IMR-90 (cell line): ENCODE measurements at regions not wholly inside any gene's neighbourhood (a gene's known extent, or its start where the extent isn't known, plus 50 kb on each side); places are given as distances from the start of the nearest gene placed in this dataset.

Experiments
- ATAC-seq: fragments of 200-7000 bp; cut with Tn5 transposase; 2 replicates; pipeline ENCODE4 v1.9.1; 2020; ENCODE audit warnings: low read depth, mild to moderate bottlenecking, moderate library complexity
- BruUV-seq: library from RNA; stranded (reverse); fragments of 400-500 nt; replicated peaks from 2 replicates; lab custom pipeline; 2021; lab: Mats Ljungman, UMichigan
- CTCF ChIA-PET: fragments of 300-600 bp; formaldehyde crosslinking; extraction: SDS; loops from one replicate; lab custom pipeline; 2021; ENCODE audit warnings: antibody characterized with exemption; lab: Yijun Ruan, JAX
- POLR2A ChIA-PET: fragments of 300-600 bp; sonication (Branson Sonifier 250); formaldehyde crosslinking; loops from one replicate; lab custom pipeline; 2022; ENCODE audit warnings: antibody characterized with exemption; ENCODE audit not compliant: unreplicated experiment; lab: Charles Lee
- DNase-seq: peaks from one replicate; pipeline ENCODE4 v3.0.0; 2013
- H2AFZ ChIP-seq: replicated peaks from 2 replicates; pipeline ENCODE3; 2013; ENCODE audit warnings: low read length, mild to moderate bottlenecking; ENCODE audit not compliant: poor library complexity
- H2AK5ac ChIP-seq: 2 replicates; pipeline ENCODE4 v1.6.1; 2013; ENCODE audit warnings: low read depth, low read length, inconsistent platforms
- H2AK9ac ChIP-seq: replicated peaks from 2 replicates; pipeline ENCODE3; 2013; ENCODE audit warnings: mild to moderate bottlenecking, low read depth, low read length, moderate library complexity; ENCODE audit not compliant: poor library complexity
- H2BK120ac ChIP-seq: 2 replicates; pipeline ENCODE4 v1.6.1; 2013; ENCODE audit warnings: low read depth, low read length, inconsistent platforms
- H2BK15ac ChIP-seq: 3 replicates; pipeline ENCODE4 v1.6.1; 2013; ENCODE audit warnings: low read depth, low read length, inconsistent platforms
- H2BK20ac ChIP-seq: 2 replicates; pipeline ENCODE4 v1.6.1; 2013; ENCODE audit warnings: low read depth, mild to moderate bottlenecking, inconsistent platforms, low read length, moderate library complexity
- H2BK5ac ChIP-seq: 2 replicates; pipeline ENCODE4 v1.6.1; 2013; ENCODE audit warnings: mild to moderate bottlenecking, low read depth, low read length, inconsistent platforms; ENCODE audit not compliant: poor library complexity, severe bottlenecking
- H3K14ac ChIP-seq: replicated peaks from 2 replicates; pipeline ENCODE4 v1.6.1; 2013; ENCODE audit warnings: low read depth, low read length, inconsistent platforms
- H3K18ac ChIP-seq: 2 replicates; pipeline ENCODE4 v1.6.1; 2013; ENCODE audit warnings: low read depth, low read length, control low read depth
- H3K23ac ChIP-seq: 2 replicates; pipeline ENCODE4 v1.6.1; 2013; ENCODE audit warnings: low read depth, low read length, inconsistent platforms
- H3K27ac ChIP-seq: 2 replicates; pipeline ENCODE4 v1.5.1; 2013; ENCODE audit warnings: mild to moderate bottlenecking, control low read depth, low read length; ENCODE audit not compliant: insufficient read depth
- H3K27me3 ChIP-seq: 2 replicates; pipeline ENCODE4 v1.6.1; 2013; ENCODE audit warnings: low read length; ENCODE audit not compliant: control insufficient read depth, insufficient read depth
- H3K36me3 ChIP-seq: 2 replicates; pipeline ENCODE4 v1.6.1; 2013; ENCODE audit warnings: low read length, mixed read lengths; ENCODE audit not compliant: control insufficient read depth, insufficient read depth
- H3K4ac ChIP-seq: 2 replicates; pipeline ENCODE4 v1.6.1; 2013; ENCODE audit warnings: low read depth, low read length, inconsistent platforms
- H3K4me1 ChIP-seq: 2 replicates; pipeline ENCODE4 v1.6.1; 2013; ENCODE audit warnings: low read length, mixed read lengths; ENCODE audit not compliant: control insufficient read depth, insufficient read depth
- H3K4me2 ChIP-seq: 2 replicates; pipeline ENCODE4 v1.6.1; 2013; ENCODE audit warnings: low read depth, mild to moderate bottlenecking, control low read depth, low read length, moderate library complexity
- H3K4me3 ChIP-seq: 2 replicates; pipeline ENCODE4 v1.5.1; 2013; ENCODE audit warnings: low read depth, mild to moderate bottlenecking, control low read depth, low read length, moderate library complexity; ENCODE audit not compliant: insufficient read depth
- H3K56ac ChIP-seq: 2 replicates; pipeline ENCODE4 v1.6.1; 2013; ENCODE audit warnings: low read length, inconsistent platforms; ENCODE audit not compliant: insufficient read depth; ENCODE audit errors: extremely low read depth
- H3K79me1 ChIP-seq, 2 experiments: 2 replicates each; pipeline ENCODE4 v1.6.1; 2013; ENCODE audit warnings: low read length in 2 of 2, inconsistent platforms in 1 of 2, low read depth in 1 of 2
- H3K9ac ChIP-seq: 2 replicates; pipeline ENCODE4 v1.6.1; 2013; ENCODE audit warnings: low read depth, low read length, control low read depth
- H3K9me1 ChIP-seq: 2 replicates; pipeline ENCODE4 v1.6.1; 2013; ENCODE audit warnings: low read length, inconsistent platforms; ENCODE audit not compliant: insufficient read depth
- H3K9me3 ChIP-seq: 2 replicates; pipeline ENCODE4 v1.6.1; 2013; ENCODE audit warnings: low read length; ENCODE audit not compliant: control insufficient read depth, insufficient read depth
- H4K20me1 ChIP-seq: 2 replicates; pipeline ENCODE4 v1.6.1; 2013; ENCODE audit warnings: low read length, inconsistent platforms; ENCODE audit not compliant: insufficient read depth
- H4K5ac ChIP-seq: 2 replicates; pipeline ENCODE4 v1.6.1; 2013; ENCODE audit warnings: mild to moderate bottlenecking, low read depth, low read length, control low read depth
- H4K8ac ChIP-seq, 2 experiments: 2 replicates each; pipeline ENCODE4 v1.6.1; 2013; ENCODE audit warnings: low read depth in 2 of 2, low read length in 2 of 2, control low read depth in 1 of 2, inconsistent platforms in 1 of 2
- H4K91ac ChIP-seq: 2 replicates; pipeline ENCODE4 v1.6.1; 2013; ENCODE audit warnings: low read depth, low read length, inconsistent platforms; ENCODE audit not compliant: insufficient read depth
- BHLHE40 ChIP-seq: fragments of 150-350 bp; IDR thresholded peaks from 2 replicates; pipeline ENCODE4 v1.6.1; 2016; ENCODE audit warnings: mild to moderate bottlenecking, low read depth, low read length
- CEBPB ChIP-seq: IDR thresholded peaks from 2 replicates; pipeline ENCODE4 v1.6.1; 2012; ENCODE audit warnings: low read depth, low read length, improper control_type of control experiment
- CHD1 ChIP-seq: IDR thresholded peaks from 2 replicates; pipeline ENCODE4 v1.6.1; 2012; ENCODE audit warnings: low read depth, low read length, improper control_type of control experiment
- CTCF ChIP-seq: conservative IDR thresholded peaks from 2 replicates; pipeline ENCODE4 v1.5.1; 2012; ENCODE audit warnings: mild to moderate bottlenecking, low read depth, low read length, improper control_type of control experiment
- FOS ChIP-seq: fragments of 150-350 bp; IDR thresholded peaks from 2 replicates; pipeline ENCODE4 v1.6.1; 2016; ENCODE audit warnings: low read depth, low read length
- MAFK ChIP-seq: IDR thresholded peaks from 2 replicates; pipeline ENCODE4 v1.6.1; 2012; ENCODE audit warnings: low read depth, low read length, improper control_type of control experiment
- MAZ ChIP-seq: IDR thresholded peaks from 2 replicates; pipeline ENCODE4 v1.6.1; 2012; ENCODE audit warnings: low read depth, mild to moderate bottlenecking, low read length, improper control_type of control experiment, moderate library complexity, borderline replicate concordance
- MXI1 ChIP-seq: IDR thresholded peaks from 2 replicates; pipeline ENCODE4 v1.6.1; 2012; ENCODE audit warnings: low read depth, mild to moderate bottlenecking, low read length, moderate library complexity, borderline replicate concordance
- NFE2L2 ChIP-seq: fragments of 150-350 bp; IDR thresholded peaks from 2 replicates; pipeline ENCODE4 v1.6.1; 2016; ENCODE audit warnings: low read depth, mild to moderate bottlenecking, low read length
- POLR2A ChIP-seq: IDR thresholded peaks from 2 replicates; pipeline ENCODE4 v1.6.1; 2012; ENCODE audit warnings: mild to moderate bottlenecking, low read depth, low read length
- RAD21 ChIP-seq: IDR thresholded peaks from 2 replicates; pipeline ENCODE4 v1.6.1; 2012; ENCODE audit warnings: low read length, improper control_type of control experiment
- RCOR1 ChIP-seq: IDR thresholded peaks from 2 replicates; pipeline ENCODE4 v1.6.1; 2012; ENCODE audit warnings: mild to moderate bottlenecking, low read length, improper control_type of control experiment; ENCODE audit not compliant: insufficient replicate concordance
- RFX5 ChIP-seq: IDR thresholded peaks from 2 replicates; pipeline ENCODE4 v1.8.0; 2012; ENCODE audit warnings: low read depth, mild to moderate bottlenecking, low read length, moderate library complexity
- SMC3 ChIP-seq: fragments of 150-350 bp; IDR thresholded peaks from 2 replicates; pipeline ENCODE4 v1.6.1; 2016; ENCODE audit warnings: low read depth, mild to moderate bottlenecking, antibody characterized with exemption, low read length, moderate library complexity
- USF2 ChIP-seq: fragments of 150-350 bp; IDR thresholded peaks from 2 replicates; pipeline ENCODE4 v1.6.1; 2017; ENCODE audit warnings: mild to moderate bottlenecking, antibody characterized with exemption, low read length, low read depth
- WGBS, 2 experiments: methylation state at CpG; one replicate each; pipeline versions ENCODE4 v1.1.5 to v1.1.7; 2013; ENCODE audit warnings: missing lambda C conversion rate in 2 of 2; ENCODE audit not compliant: insufficient read length in 1 of 2; ENCODE audit errors: extremely low coverage in 2 of 2; 5-methylcytosine and 5-hydroxymethylcytosine counted together
- dilution Hi-C: fragments of 300-500 bp; cut with HindIII; formaldehyde crosslinking; loops from one replicate; pipeline ENCODE4 v1.14.3; 2018; ENCODE audit warnings: low sequenced_read_pairs; ENCODE audit not compliant: unreplicated experiment
- in situ Hi-C: fragments of 300-500 bp; cut with MboI; formaldehyde crosslinking; loops from 3 replicates; pipeline ENCODE4 v1.14.3; 2019; ENCODE audit warnings: low sequenced_read_pairs, inconsistent platforms, mixed read lengths
- intact Hi-C: fragments of 100-400 bp; cut with micrococcal nuclease; formaldehyde crosslinking; loops from 2 replicates; pipeline ENCODE4 v1.10.0; 2022
- TF ChIP-seq, protein P1 (sequence below): fragments of 150-350 bp; IDR thresholded peaks from 2 replicates; pipeline ENCODE4 v1.6.1; 2016; ENCODE audit warnings: low read depth, mild to moderate bottlenecking, low read length, moderate library complexity, borderline replicate concordance

DNA sequence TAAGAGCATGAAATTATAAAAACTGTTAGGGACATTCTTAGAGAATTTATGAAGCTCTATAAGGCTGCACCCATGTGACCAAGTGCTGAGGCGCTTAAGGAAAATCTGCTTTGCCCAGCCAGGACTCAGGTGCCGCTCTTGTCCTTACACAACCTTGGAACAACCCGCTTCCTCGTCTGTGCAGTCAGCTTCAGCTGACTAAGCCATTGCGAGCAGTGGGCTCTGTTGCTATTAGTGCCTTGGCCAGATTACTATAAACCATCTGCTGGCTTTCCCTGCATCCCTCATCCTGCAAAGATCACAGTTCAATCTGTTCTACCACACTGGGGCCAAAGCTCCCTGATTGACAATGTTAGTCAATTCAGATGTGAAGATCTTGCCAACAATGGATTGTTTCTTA lies 89.1 kb upstream of the E2F3 start:
- TF ChIP-seq POLR2A = no peak
- TF ChIP-seq RFX5 = no peak
- no peak for TF ChIP-seq SMC3
- TF ChIP-seq MAFK = no peak
- no peak for TF ChIP-seq CEBPB
- TF ChIP-seq MXI1 = no peak
- no peak for TF ChIP-seq FOS
- TF ChIP-seq NFE2L2 = no peak
- TF ChIP-seq, protein P1, sequence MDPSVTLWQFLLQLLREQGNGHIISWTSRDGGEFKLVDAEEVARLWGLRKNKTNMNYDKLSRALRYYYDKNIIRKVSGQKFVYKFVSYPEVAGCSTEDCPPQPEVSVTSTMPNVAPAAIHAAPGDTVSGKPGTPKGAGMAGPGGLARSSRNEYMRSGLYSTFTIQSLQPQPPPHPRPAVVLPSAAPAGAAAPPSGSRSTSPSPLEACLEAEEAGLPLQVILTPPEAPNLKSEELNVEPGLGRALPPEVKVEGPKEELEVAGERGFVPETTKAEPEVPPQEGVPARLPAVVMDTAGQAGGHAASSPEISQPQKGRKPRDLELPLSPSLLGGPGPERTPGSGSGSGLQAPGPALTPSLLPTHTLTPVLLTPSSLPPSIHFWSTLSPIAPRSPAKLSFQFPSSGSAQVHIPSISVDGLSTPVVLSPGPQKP = no peak
- no peak for TF ChIP-seq MAZ
- TF ChIP-seq BHLHE40 = no peak
- TF ChIP-seq USF2 = no peak
- no peak for TF ChIP-seq RAD21
- no peak for TF ChIP-seq CTCF
- TF ChIP-seq RCOR1 = no peak
- TF ChIP-seq CHD1 = no peak
- H3K56ac ChIP-seq = no peak overlapping the region
- ChIA-PET CTCF (no interaction called here), POLR2A (no interaction called here)
- H3K79me1 ChIP-seq = no peaks in the 10 kb centered on the region
- no peak overlapping the region for H2BK5ac ChIP-seq
- no peak overlapping the region for H2BK120ac ChIP-seq
- H3K23ac ChIP-seq = no peak overlapping the region
- H3K18ac ChIP-seq = no peak overlapping the region
- no peaks in the 10 kb centered on the region for H3K36me3 ChIP-seq
- H4K91ac ChIP-seq = no peak overlapping the region
- H2BK20ac ChIP-seq = no peak overlapping the region
- H3K27me3 ChIP-seq = peaks cover 9% of the 10 kb centered on the region
- no TSS peak for BruUV-seq
- no peaks in the 10 kb centered on the region for H3K9me3 ChIP-seq
- no peak overlapping the region for H3K4me3 ChIP-seq
- H4K5ac ChIP-seq = no peak overlapping the region
- intact Hi-C loops = no loop called here
- ATAC-seq (no peak; the same call in 1 of the 2 replicates), DNase-seq (peak; percentile 4)
- dilution Hi-C loops = no loop called here
- H3K9me1 ChIP-seq = no peaks in the 10 kb centered on the region; the same call in 1 of the 2 replicates
- no peak overlapping the region for H4K8ac ChIP-seq
- no peak overlapping the region for H2AK9ac ChIP-seq
- no peak overlapping the region for H3K27ac ChIP-seq
- WGBS, 2 experiments = 19% methylated on average over 4 of the region's 5 CpGs; no CpG with 5 or more reads in 1 of the 2 experiments
- no peak overlapping the region for H3K14ac ChIP-seq
- in situ Hi-C loops = no loop called here
- H3K4me1 ChIP-seq = peaks cover 2% of the 10 kb centered on the region; the same call in 1 of the 2 replicates
- no peak overlapping the region for H3K4ac ChIP-seq
- H2AFZ ChIP-seq = no peak overlapping the region
- no peak overlapping the region for H3K4me2 ChIP-seq
- H2BK15ac ChIP-seq = no peak overlapping the region
- no peak overlapping the region for H2AK5ac ChIP-seq
- no peaks in the 10 kb centered on the region for H4K20me1 ChIP-seq
- H3K9ac ChIP-seq = no peak overlapping the region
